GM12872 (cell line): ENCODE measurements at regions not wholly inside any gene's neighbourhood (a gene's known extent, or its start where the extent isn't known, plus 50 kb on each side); places are given as distances from the start of the nearest gene placed in this dataset.

Source experiments
- CTCF ChIP-seq: IDR thresholded peaks from 3 replicates; pipeline ENCODE4 v1.5.1; 2011; ENCODE audit warnings: low read depth, mild to moderate bottlenecking, low read length, moderate library complexity; ENCODE audit not compliant: insufficient read depth

- no peak for TF ChIP-seq CTCF
Observed at GRCh38 chr9:6098431-6098830, 83.0 kb upstream of the RANBP6 start.

- TF ChIP-seq CTCF = no peak
Observed at GRCh38 chr9:6096821-6097220, 81.4 kb upstream of the RANBP6 start.

- no peak for TF ChIP-seq CTCF
Observed at GRCh38 chr9:6090277-6091210, 75.1 kb upstream of the RANBP6 start.

GRCh38 chr9:6089300-6089699, 73.9 kb upstream of the RANBP6 start:
- no peak for TF ChIP-seq CTCF

GRCh38 chr9:6086006-6086655, 70.7 kb upstream of the RANBP6 start:
- TF ChIP-seq CTCF = no peak

GRCh38 chr9:6080154-6080716, 64.8 kb upstream of the RANBP6 start:
- no peak for TF ChIP-seq CTCF

- TF ChIP-seq CTCF = no peak
Observed at GRCh38 chr9:6079386-6079785, 64.0 kb upstream of the RANBP6 start.
